Neural progenitor cell (in vitro differentiated cells): ENCODE measurements at regions not wholly inside any gene's neighbourhood (a gene's known extent, or its start where the extent isn't known, plus 50 kb on each side); places are given as distances from the start of the nearest gene placed in this dataset.

Experiments used
- EZH2 ChIP-seq: fragments of 200-600 bp; sonication (generic); IDR thresholded peaks from 2 replicates; pipeline ENCODE4 v1.6.1; 2017; ENCODE audit warnings: antibody characterized with exemption, mild to moderate bottlenecking, moderate library complexity
- TF ChIP-seq, protein P1 (sequence below): fragments of 200-600 bp; sonication (generic); IDR thresholded peaks from 2 replicates; pipeline ENCODE4 v1.5.1; 2017; ENCODE audit warnings: antibody characterized with exemption, mild to moderate bottlenecking

DNA sequence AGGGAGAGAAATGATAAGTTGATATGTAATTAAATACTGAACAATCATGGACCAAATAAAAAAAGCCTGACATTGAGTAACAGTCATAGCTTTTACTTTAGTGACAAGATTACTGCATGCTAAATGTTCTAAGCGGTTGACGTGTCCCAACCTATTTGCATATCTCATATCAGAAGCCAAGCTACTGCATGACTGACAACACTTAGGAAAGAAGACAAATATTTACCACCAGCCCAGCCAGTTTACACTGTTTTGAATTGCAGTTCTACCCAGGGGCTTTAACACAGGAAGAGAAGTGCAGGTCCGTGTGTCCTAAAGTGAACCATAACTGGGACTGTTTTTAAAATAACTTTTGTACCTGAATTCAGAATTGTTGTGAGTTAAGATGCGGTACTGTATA, 219.9 kb downstream of the PRDM9 start:
- TF ChIP-seq, protein P1, sequence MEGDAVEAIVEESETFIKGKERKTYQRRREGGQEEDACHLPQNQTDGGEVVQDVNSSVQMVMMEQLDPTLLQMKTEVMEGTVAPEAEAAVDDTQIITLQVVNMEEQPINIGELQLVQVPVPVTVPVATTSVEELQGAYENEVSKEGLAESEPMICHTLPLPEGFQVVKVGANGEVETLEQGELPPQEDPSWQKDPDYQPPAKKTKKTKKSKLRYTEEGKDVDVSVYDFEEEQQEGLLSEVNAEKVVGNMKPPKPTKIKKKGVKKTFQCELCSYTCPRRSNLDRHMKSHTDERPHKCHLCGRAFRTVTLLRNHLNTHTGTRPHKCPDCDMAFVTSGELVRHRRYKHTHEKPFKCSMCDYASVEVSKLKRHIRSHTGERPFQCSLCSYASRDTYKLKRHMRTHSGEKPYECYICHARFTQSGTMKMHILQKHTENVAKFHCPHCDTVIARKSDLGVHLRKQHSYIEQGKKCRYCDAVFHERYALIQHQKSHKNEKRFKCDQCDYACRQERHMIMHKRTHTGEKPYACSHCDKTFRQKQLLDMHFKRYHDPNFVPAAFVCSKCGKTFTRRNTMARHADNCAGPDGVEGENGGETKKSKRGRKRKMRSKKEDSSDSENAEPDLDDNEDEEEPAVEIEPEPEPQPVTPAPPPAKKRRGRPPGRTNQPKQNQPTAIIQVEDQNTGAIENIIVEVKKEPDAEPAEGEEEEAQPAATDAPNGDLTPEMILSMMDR: no peak
- TF ChIP-seq EZH2: no peak
